GM18505 (cell line): ENCODE measurements at regions not wholly inside any gene's neighbourhood (a gene's known extent, or its start where the extent isn't known, plus 50 kb on each side); places are given as distances from the start of the nearest gene placed in this dataset.

Experiments
- ATAC-seq: cut with Tn5 transposase; IDR thresholded peaks from one replicate; pipeline ENCODE4 v1.9.1; 2021; ENCODE audit not compliant: unreplicated experiment
- POLR2A ChIP-seq: IDR thresholded peaks from 4 replicates; pipeline ENCODE4 v1.6.1; 2011; ENCODE audit warnings: borderline replicate concordance; ENCODE audit not compliant: insufficient read depth, insufficient read length; ENCODE audit errors: extremely low read depth

DNA sequence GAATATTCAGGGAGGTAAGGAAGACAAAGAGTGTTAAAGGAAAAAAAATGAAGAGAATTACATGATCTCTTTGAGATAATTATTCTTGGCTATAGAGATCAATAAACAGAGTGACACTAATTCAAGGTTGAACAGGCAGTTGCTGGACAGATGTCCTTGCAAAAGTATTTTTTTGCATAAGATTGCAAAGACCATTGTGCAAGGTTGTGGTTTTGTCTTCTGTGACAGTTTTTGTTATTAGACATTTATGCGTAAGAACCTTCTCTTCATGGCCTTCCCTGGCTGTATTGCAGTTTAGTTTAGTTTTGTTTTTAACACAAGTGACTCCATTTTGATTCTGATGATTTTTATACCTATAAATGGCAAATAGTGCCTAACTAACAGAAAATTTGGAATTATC lies 682.8 kb upstream of the ARPP21 start:
- no peak for TF ChIP-seq POLR2A
- no peak for ATAC-seq

DNA sequence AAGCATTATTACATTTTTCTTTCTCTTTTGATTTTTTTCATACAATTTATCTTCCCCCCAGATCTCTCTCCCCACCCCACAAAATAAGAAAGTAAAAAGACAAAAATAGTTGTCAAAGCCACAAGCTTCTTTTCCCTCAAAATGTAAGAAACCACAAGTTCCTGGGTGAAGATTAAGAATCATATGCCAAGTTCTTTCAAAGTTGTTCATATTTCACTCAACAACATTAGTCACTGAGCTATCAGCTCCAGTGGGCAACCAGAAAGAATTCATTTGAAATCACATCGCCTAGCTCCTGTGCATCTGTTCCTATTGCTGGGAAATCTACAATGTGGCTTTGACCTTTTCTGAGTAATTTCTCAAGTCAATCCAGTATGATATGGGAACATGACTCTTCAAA lies 681.6 kb upstream of the ARPP21 start:
- TF ChIP-seq POLR2A, result no peak
- no peak for ATAC-seq

DNA sequence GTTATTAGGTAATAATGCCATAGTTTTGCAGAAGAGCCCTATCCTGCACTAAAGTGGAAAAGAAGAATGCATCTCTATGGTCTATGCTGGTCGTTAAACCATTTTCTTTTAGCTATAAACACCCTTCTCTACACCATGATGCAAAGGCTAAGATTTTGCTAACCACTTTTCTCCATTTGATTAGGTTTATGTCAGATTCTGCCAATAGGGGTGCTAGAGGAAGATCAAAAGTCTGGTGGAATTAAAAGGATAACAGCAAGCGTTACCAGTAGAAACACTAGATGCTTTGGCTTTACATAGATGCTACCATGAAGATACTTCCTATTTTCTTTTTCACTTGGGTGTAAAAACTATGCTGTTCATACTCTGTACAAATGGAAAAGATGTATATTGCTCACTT lies 669.8 kb upstream of the ARPP21 start:
- no peak for ATAC-seq
- no peak for TF ChIP-seq POLR2A

DNA sequence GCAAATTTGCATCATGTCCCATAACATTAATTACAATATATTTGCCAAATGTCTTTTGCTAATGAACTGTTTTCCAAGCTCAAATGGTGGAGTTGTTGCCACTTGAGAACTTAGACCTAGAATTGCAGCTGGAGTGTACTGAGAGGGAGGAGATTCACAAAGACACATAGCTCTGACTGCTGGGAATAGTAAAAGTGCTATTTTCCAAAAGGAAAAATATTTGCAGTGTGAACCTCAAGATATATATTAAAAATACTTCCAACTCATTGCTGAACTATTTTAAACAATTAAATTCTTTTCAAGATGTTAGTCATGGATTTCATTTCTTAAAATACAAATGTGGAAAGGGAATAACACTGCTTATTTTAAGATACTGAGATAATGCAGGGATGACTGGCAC lies 666.8 kb upstream of the ARPP21 start:
- ATAC-seq, result no peak
- TF ChIP-seq POLR2A, result no peak

DNA sequence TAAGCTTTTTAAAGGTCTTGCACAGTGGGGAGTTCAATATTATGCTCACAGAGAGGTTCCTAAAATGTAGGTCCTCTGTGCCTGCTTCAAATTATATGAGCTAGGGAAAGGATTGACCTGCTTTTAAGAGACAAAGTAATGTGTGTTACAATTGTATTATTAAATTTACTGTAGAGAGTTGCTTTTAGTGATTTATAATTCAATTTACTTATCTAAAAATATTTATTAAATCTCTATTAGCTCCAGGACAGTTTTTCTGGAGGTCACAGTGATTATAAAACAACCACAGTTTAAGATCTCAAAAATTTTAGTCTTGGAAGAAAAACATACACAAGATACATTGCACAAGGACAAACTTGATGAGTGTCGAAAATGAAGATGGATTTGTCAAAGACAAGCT lies 665.7 kb upstream of the ARPP21 start:
- ATAC-seq, result no peak
- TF ChIP-seq POLR2A, result no peak

DNA sequence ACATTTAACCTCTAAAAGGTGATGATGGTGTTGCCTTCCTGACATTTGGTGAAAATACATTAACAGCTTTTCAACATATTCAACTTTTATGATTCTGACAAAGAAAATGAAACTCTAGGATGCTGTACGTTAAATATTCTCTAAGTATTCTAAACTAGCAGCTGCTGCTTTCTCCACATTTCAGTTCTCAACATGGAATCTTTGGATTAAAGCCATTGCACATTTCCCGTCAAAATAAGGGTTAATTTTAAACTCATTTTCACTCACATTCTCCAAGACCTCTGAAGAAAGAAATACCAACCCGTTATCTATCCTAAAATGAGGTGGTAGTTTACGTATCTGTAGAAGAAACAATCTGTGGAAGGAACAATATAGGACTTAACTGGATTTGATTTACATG lies 655.7 kb upstream of the ARPP21 start:
- no peak for ATAC-seq
- TF ChIP-seq POLR2A, result no peak

DNA sequence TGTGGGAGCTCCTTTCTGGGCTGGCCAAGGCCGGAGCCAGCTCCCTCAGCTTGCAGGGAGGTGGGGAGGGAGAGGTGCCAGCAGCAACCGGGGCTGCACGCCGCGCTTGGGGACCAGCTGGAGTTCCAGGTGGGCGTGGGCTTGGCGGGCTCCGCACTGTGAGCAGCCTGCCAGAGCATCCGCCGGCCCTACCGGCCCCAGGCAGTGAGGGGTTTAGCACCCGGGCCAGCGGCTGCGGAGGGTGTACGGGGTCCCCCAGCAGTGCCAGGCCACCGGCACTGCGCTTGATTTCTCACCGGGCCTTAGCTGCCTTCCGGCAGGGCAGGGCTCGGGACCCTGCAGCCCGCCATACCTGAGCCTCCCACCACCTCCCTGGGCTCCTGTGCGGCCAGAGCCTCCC lies 651.0 kb upstream of the ARPP21 start:
- TF ChIP-seq POLR2A, result no peak

DNA sequence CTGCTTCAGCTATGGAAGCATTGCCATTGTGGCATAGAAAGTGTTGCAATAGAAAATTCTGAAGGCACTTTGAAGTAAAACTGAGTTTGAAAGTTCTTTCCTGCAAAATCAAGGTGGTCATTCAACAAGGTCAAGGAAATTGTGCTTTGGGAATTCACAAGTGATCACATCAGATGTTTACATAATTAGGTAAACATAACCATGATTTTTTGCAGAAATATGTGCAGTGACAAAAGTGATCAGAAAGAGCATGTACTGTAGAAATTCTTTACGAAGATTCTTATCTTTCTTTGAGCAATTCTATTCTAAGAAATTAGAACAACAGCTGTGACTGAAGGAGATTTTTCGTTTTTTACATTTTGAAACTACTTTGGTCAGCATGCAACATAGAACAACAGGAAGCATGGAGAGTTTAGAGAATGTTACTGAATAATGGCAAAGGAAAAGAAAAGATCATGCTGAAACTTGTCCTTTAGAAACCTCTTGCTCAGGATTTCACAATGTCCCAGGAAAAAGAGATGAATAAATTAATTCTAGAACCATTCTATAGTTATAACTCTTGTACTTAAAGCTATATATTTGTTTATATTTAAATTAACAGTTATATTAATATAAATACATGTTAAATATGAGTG lies 643.4 kb upstream of the ARPP21 start:
- no peak for ATAC-seq
- no peak for TF ChIP-seq POLR2A

More for the DNA sequence above, 651.0 kb upstream of the ARPP21 start:
- ATAC-seq, result no peak

DNA sequence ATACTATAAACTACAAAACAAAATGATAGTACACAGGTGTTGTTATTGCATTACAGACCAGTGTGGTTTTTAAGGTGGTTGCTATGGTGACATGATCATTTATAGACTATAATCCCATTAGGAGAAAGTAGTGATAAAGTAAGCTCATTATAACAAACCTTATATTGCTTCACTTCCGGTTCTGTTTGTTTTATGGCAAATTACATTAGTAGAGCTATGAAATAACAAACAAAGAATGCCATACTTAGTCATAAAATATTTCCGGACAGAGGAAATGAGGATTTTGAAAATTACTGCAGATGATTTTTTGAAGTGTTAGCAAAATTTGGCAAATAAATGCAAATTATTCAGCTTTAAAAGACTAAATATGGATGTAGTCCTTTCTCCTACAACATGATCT lies 640.4 kb upstream of the ARPP21 start:
- TF ChIP-seq POLR2A, result no peak
- no peak for ATAC-seq

DNA sequence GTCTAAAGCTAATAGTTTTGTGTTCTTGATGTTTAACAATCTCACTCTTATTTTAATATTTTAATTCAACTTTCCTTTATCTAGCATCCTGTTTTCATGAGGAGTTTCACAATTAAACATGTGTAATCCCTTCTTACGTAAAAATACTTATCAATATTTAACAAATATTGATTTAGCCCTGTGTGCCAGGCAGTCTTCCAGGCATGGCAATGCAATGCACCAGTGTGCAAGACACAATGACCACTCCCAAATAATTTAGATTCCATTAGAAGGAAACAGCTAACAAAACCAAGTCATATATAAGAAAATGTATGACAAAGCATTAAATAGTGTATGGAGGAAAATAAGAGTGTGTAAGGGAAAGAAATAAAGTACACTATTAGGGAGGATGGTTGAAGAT lies 627.1 kb upstream of the ARPP21 start:
- no peak for ATAC-seq

DNA sequence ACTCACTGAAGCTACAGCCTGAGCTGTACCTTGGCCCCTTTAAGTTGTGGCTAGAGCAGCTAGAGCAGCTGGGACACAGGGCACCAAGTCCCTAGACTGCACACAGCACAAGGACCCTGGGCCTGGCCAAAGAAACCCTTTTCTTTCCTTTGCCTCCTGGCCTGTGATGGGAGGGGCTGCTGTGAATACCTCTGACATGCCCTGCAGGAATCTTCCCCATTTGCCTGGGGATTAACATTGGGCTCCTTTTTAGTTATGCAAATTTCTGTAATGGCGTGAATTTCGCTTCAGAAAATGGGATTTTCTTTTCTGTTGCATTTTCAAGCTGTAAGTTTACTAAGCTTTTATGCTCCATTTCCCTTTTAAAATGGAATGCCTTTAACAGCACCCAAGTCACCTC lies 611.2 kb upstream of the ARPP21 start:
- TF ChIP-seq POLR2A, result no peak
- ATAC-seq, result no peak

More for the DNA sequence above, 627.1 kb upstream of the ARPP21 start:
- TF ChIP-seq POLR2A, result no peak

DNA sequence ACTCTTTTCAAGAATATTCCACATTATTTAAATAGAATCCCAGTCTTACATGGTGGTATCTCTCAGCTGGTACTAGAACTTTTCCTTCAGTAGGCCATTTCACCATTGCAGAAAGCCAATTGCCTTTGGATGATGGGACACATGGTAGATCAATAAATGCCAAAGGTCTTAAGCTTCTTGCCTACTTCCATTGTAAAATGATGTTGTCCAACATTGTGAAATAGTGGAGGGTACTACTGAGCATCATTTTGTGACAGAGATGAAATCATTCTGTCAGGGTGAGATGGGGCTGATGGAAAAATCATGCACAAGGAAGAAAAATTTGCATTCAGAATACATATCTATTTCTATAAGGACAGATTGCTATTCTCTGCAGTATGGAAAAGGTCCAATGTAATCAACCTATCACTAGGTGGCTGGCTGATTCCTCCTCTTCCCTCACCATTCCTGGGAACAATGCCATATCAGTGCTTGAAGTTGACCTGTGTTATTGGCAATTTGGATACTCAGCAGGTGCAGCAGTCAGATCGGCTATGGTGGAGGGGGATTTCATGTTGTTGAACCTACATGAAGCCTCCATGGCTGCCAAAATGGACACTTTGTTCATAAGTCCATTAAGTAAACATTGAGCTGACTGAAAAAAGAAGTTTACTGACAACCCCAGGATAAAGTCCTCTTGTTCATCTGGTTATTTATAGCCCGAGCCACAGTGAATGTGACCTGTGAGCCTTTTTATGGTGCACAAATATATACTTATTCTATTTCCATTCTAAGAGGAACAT lies 596.9 kb upstream of the ARPP21 start:
- TF ChIP-seq POLR2A, result no peak

DNA sequence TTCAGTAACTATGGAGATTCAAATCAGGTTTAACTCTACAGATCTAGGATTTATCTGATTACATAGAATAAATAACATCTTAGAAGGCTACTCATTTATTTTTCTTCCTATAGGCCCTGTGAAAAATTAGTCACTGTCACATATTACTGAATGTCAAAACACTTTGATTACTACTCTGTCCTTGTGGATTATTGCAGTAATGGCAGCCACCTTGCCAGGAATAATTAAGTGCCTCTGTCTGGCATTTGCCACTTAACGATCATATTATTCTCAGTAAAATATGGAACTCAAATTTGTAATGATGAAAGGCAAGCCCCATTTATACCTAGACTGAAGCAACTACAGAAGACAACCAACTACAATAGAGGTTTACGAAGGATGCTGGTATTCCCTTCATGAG lies 596.3 kb upstream of the ARPP21 start:
- no peak for ATAC-seq
- TF ChIP-seq POLR2A, result no peak

More for the DNA sequence above, 596.9 kb upstream of the ARPP21 start:
- no peak for ATAC-seq

DNA sequence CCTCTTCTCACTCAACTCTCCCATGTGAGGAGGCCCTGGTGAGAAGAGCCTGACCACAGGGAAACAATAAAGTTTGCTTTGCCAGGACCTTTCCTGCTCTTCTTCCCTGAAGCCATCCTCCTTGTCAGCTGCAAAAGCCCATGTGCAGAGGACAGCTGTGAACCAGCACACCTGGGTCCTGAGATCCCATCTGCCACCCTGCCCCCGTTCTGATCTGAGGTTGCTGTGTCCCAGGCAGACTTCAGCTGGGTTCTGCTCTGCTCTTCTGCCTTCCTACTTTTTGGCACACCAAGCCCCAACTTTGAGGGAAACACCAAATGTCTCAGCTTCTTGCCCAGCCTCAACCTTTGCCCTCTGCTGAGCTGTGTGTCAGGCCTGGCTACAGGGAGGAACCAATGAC lies 595.1 kb upstream of the ARPP21 start:
- TF ChIP-seq POLR2A, result no peak
- no peak for ATAC-seq
